RWPE2 (cell line): ENCODE measurements at regions not wholly inside any gene's neighbourhood (a gene's known extent, or its start where the extent isn't known, plus 50 kb on each side); places are given as distances from the start of the nearest gene placed in this dataset.

Experiments
- ATAC-seq: fragments of 200-7000 bp; cut with Tn5 transposase; 3 replicates; pipeline ENCODE4 v1.9.1; 2021; ENCODE audit warnings: low read depth
- DNase-seq: peaks from one replicate; pipeline ENCODE4 v3.0.0-alpha.2; 2020; ENCODE audit warnings: low spot score
- H3K27ac ChIP-seq: fragments of 450-650 bp; 2 replicates; pipeline ENCODE4 v1.5.1; 2017; ENCODE audit warnings: mild to moderate bottlenecking; ENCODE audit not compliant: poor library complexity, severe bottlenecking
- H3K27me3 ChIP-seq: fragments of 250-450 bp; sonication (Bioruptor Pico); 2 replicates; pipeline ENCODE4 v1.5.1; 2021; ENCODE audit warnings: mild to moderate bottlenecking, moderate library complexity; ENCODE audit not compliant: insufficient read depth, poor library complexity, severe bottlenecking
- H3K36me3 ChIP-seq: fragments of 250-450 bp; sonication (Bioruptor Pico); 2 replicates; pipeline ENCODE4 v1.5.1; 2020; ENCODE audit warnings: low read depth, mild to moderate bottlenecking, moderate library complexity
- H3K4me1 ChIP-seq: fragments of 250-450 bp; sonication (Bioruptor Pico); 2 replicates; pipeline ENCODE4 v1.5.1; 2021; ENCODE audit warnings: mild to moderate bottlenecking, moderate library complexity; ENCODE audit not compliant: insufficient read depth, poor library complexity, severe bottlenecking
- H3K4me3 ChIP-seq: fragments of 250-450 bp; sonication (Bioruptor Pico); 2 replicates; pipeline ENCODE4 v1.5.1; 2021; ENCODE audit warnings: mild to moderate bottlenecking, moderate library complexity; ENCODE audit not compliant: severe bottlenecking
- H3K9me3 ChIP-seq: fragments of 250-450 bp; sonication (Bioruptor Pico); 2 replicates; pipeline ENCODE4 v1.5.1; 2021; ENCODE audit warnings: mild to moderate bottlenecking, moderate library complexity; ENCODE audit not compliant: severe bottlenecking
- TF ChIP-seq, protein P1 (sequence below): fragments of 450-650 bp; IDR thresholded peaks from one replicate; pipeline ENCODE4 v1.5.1; 2017; ENCODE audit warnings: mild to moderate bottlenecking, moderate library complexity; ENCODE audit not compliant: poor library complexity, severe bottlenecking

- Histone ChIP-seq H3K4me1 (no peaks in the 10 kb centered on the region), H3K27me3 (peaks cover 20% of the 10 kb centered on the region)
- TF ChIP-seq, protein P1, sequence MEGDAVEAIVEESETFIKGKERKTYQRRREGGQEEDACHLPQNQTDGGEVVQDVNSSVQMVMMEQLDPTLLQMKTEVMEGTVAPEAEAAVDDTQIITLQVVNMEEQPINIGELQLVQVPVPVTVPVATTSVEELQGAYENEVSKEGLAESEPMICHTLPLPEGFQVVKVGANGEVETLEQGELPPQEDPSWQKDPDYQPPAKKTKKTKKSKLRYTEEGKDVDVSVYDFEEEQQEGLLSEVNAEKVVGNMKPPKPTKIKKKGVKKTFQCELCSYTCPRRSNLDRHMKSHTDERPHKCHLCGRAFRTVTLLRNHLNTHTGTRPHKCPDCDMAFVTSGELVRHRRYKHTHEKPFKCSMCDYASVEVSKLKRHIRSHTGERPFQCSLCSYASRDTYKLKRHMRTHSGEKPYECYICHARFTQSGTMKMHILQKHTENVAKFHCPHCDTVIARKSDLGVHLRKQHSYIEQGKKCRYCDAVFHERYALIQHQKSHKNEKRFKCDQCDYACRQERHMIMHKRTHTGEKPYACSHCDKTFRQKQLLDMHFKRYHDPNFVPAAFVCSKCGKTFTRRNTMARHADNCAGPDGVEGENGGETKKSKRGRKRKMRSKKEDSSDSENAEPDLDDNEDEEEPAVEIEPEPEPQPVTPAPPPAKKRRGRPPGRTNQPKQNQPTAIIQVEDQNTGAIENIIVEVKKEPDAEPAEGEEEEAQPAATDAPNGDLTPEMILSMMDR, result no peak
These were observed 793.5 kb downstream of the OLFM4 start for GRCh38 chr13:53822136-53822535.

GRCh38 chr13:53839461-53839860 is 810.8 kb downstream of the OLFM4 start:
- TF ChIP-seq, protein P1, result no peak
- DNase-seq, result no peak
- ATAC-seq, result no peak

More at GRCh38 chr13:53822136-53822535, 793.5 kb downstream of the OLFM4 start:
- Histone ChIP-seq H3K27ac (no peak overlapping the region), H3K36me3 (no peaks in the 10 kb centered on the region), H3K4me3 (no peak overlapping the region), H3K9me3 (no peaks in the 10 kb centered on the region)
- DNase-seq, result no peak
- ATAC-seq, result no peak

DNA sequence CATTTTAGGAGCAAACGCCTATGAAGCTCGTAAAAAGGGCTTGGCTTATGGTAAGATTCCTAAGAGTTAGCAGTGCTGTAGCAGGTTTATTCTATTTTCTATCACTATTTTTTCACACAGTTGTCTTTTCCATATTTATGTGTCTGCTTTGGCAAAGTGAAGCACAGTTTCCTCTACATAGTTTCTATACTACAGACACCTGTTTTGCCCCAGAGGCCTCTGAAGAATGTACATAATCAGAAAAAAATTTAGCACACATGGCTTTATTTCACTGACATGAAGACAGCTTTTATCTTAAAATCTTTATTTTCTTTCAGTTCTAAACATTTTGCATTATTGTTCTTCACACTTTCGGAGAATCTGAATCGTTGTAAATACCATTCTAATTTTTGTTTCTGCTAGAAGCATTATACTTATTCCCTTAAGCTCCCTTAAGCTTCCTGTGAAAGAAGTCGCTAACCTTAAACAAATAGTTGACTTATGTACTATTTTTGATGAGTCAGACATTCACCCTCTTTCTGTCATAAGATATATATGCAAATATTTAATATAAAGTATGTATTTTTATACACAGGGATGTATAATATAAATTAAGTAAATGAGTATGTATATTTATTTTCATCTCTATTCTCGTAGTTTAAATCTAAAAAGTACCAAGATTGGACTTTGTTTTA is 816.0 kb downstream of the OLFM4 start:
- Histone ChIP-seq H3K27ac (no peak overlapping the region), H3K36me3 (no peaks in the 10 kb centered on the region), H3K4me1 (no peaks in the 10 kb centered on the region), H3K9me3 (no peaks in the 10 kb centered on the region), H3K27me3 (no peaks in the 10 kb centered on the region), H3K4me3 (no peak overlapping the region)
- DNase-seq (no peak), ATAC-seq (no peak)
- TF ChIP-seq, protein P1, result no peak

More at GRCh38 chr13:53839461-53839860, 810.8 kb downstream of the OLFM4 start:
- H3K4me1 ChIP-seq, result no peaks in the 10 kb centered on the region
- no peaks in the 10 kb centered on the region for H3K27me3 ChIP-seq
- H3K36me3 ChIP-seq, result no peaks in the 10 kb centered on the region
- no peak overlapping the region for H3K27ac ChIP-seq
- no peaks in the 10 kb centered on the region for H3K9me3 ChIP-seq
- no peak overlapping the region for H3K4me3 ChIP-seq

GRCh38 chr13:53847502-53847901 is 818.9 kb downstream of the OLFM4 start:
- ATAC-seq, result no peak
- DNase-seq, result no peak
- H3K4me3 ChIP-seq, result no peak overlapping the region

More at GRCh38 chr13:53847502-53847901, 818.9 kb downstream of the OLFM4 start:
- TF ChIP-seq, protein P1, result no peak
- H3K4me1 ChIP-seq, result no peaks in the 10 kb centered on the region
- H3K36me3 ChIP-seq, result no peaks in the 10 kb centered on the region
- no peaks in the 10 kb centered on the region for H3K27me3 ChIP-seq
- H3K9me3 ChIP-seq, result no peaks in the 10 kb centered on the region
- no peak overlapping the region for H3K27ac ChIP-seq
